ENCODE measurements at regions not wholly inside any gene's neighbourhood (a gene's known extent, or its start where the extent isn't known, plus 50 kb on each side); places are given as distances from the start of the nearest gene placed in this dataset.

- no peak overlapping the region for H3K27ac ChIP-seq (ENCODE audit: low read depth, low read length)
Observed at GRCh38 chr18:75545189-75545588, 117.7 kb upstream of the SMIM21 start.

GRCh38 chr18:75544496-75544895 is 117.0 kb upstream of the SMIM21 start:
- H3K9me3 ChIP-seq (ENCODE audit: low read length), result no peaks in the 10 kb centered on the region
- no peaks in the 10 kb centered on the region for H3K36me3 ChIP-seq (ENCODE audit: insufficient read depth, low read length)
- H3K4me1 ChIP-seq (ENCODE audit: insufficient read depth, low read length), result no peaks in the 10 kb centered on the region
- H3K4me3 ChIP-seq (ENCODE audit: low read depth in 1 of 2, low read length in 2 of 2), result no peak overlapping the region
- no peaks in the 10 kb centered on the region for H3K27me3 ChIP-seq (ENCODE audit: control insufficient read depth in 1 of 2, insufficient read depth in 2 of 2, low read length in 2 of 2)
- H3K9ac ChIP-seq (ENCODE audit: low read length), result no peak overlapping the region
- H3K27ac ChIP-seq (ENCODE audit: low read depth, low read length), result no peak overlapping the region

More at GRCh38 chr18:75545189-75545588, 117.7 kb upstream of the SMIM21 start:
- H3K36me3 ChIP-seq (ENCODE audit: insufficient read depth, low read length), result no peaks in the 10 kb centered on the region
- no peaks in the 10 kb centered on the region for H3K4me1 ChIP-seq (ENCODE audit: insufficient read depth, low read length)
- no peaks in the 10 kb centered on the region for H3K9me3 ChIP-seq (ENCODE audit: low read length)
- no peak overlapping the region for H3K9ac ChIP-seq (ENCODE audit: low read length)
- H3K27me3 ChIP-seq (ENCODE audit: control insufficient read depth in 1 of 2, insufficient read depth in 2 of 2, low read length in 2 of 2), result no peaks in the 10 kb centered on the region
- no peak overlapping the region for H3K4me3 ChIP-seq (ENCODE audit: low read depth in 1 of 2, low read length in 2 of 2)

- H3K4me3 ChIP-seq (ENCODE audit: low read depth in 1 of 2, low read length in 2 of 2), result no peak overlapping the region
- H3K27ac ChIP-seq (ENCODE audit: low read depth, low read length), result no peak overlapping the region
- no peaks in the 10 kb centered on the region for H3K27me3 ChIP-seq (ENCODE audit: control insufficient read depth in 1 of 2, insufficient read depth in 2 of 2, low read length in 2 of 2)
- H3K36me3 ChIP-seq (ENCODE audit: insufficient read depth, low read length), result no peaks in the 10 kb centered on the region
- no peaks in the 10 kb centered on the region for H3K4me1 ChIP-seq (ENCODE audit: insufficient read depth, low read length)
- no peaks in the 10 kb centered on the region for H3K9me3 ChIP-seq (ENCODE audit: low read length)
- H3K9ac ChIP-seq (ENCODE audit: low read length), result no peak overlapping the region
Observed at GRCh38 chr18:75544051-75544481, 116.6 kb upstream of the SMIM21 start.

GRCh38 chr18:75538727-75539126 is 111.2 kb upstream of the SMIM21 start:
- Histone ChIP-seq H3K9me3 (ENCODE audit: low read length) (no peaks in the 10 kb centered on the region), H3K4me1 (ENCODE audit: insufficient read depth, low read length) (no peaks in the 10 kb centered on the region), H3K9ac (ENCODE audit: low read length) (no peak overlapping the region), H3K36me3 (ENCODE audit: insufficient read depth, low read length) (no peaks in the 10 kb centered on the region), H3K27ac (ENCODE audit: low read depth, low read length) (no peak overlapping the region), H3K4me3 (ENCODE audit: low read depth in 1 of 2, low read length in 2 of 2) (no peak overlapping the region), H3K27me3 (ENCODE audit: control insufficient read depth in 1 of 2, insufficient read depth in 2 of 2, low read length in 2 of 2) (no peaks in the 10 kb centered on the region)

- Histone ChIP-seq H3K9me3 (ENCODE audit: low read length) (no peaks in the 10 kb centered on the region), H3K4me1 (ENCODE audit: insufficient read depth, low read length) (no peaks in the 10 kb centered on the region), H3K4me3 (ENCODE audit: low read depth in 1 of 2, low read length in 2 of 2) (no peak overlapping the region), H3K9ac (ENCODE audit: low read length) (no peak overlapping the region), H3K27ac (ENCODE audit: low read depth, low read length) (no peak overlapping the region), H3K36me3 (ENCODE audit: insufficient read depth, low read length) (no peaks in the 10 kb centered on the region), H3K27me3 (ENCODE audit: control insufficient read depth in 1 of 2, insufficient read depth in 2 of 2, low read length in 2 of 2) (no peaks in the 10 kb centered on the region)
Observed at GRCh38 chr18:75533950-75534349, 106.4 kb upstream of the SMIM21 start.

GRCh38 chr18:75533209-75533608 is 105.7 kb upstream of the SMIM21 start:
- Histone ChIP-seq H3K4me3 (ENCODE audit: low read depth in 1 of 2, low read length in 2 of 2) (no peak overlapping the region), H3K27me3 (ENCODE audit: control insufficient read depth in 1 of 2, insufficient read depth in 2 of 2, low read length in 2 of 2) (no peaks in the 10 kb centered on the region), H3K27ac (ENCODE audit: low read depth, low read length) (no peak overlapping the region), H3K36me3 (ENCODE audit: insufficient read depth, low read length) (no peaks in the 10 kb centered on the region), H3K9me3 (ENCODE audit: low read length) (no peaks in the 10 kb centered on the region), H3K9ac (ENCODE audit: low read length) (no peak overlapping the region), H3K4me1 (ENCODE audit: insufficient read depth, low read length) (no peaks in the 10 kb centered on the region)

GRCh38 chr18:75531851-75532459 is 104.5 kb upstream of the SMIM21 start:
- no peak overlapping the region for H3K4me3 ChIP-seq (ENCODE audit: low read depth in 1 of 2, low read length in 2 of 2)
- H3K36me3 ChIP-seq (ENCODE audit: insufficient read depth, low read length), result no peaks in the 10 kb centered on the region
- no peak overlapping the region for H3K27ac ChIP-seq (ENCODE audit: low read depth, low read length)
- H3K9me3 ChIP-seq (ENCODE audit: low read length), result no peaks in the 10 kb centered on the region
- no peak overlapping the region for H3K9ac ChIP-seq (ENCODE audit: low read length)
- no peaks in the 10 kb centered on the region for H3K4me1 ChIP-seq (ENCODE audit: insufficient read depth, low read length)
- no peaks in the 10 kb centered on the region for H3K27me3 ChIP-seq (ENCODE audit: control insufficient read depth in 1 of 2, insufficient read depth in 2 of 2, low read length in 2 of 2)

- H3K4me1 ChIP-seq (ENCODE audit: insufficient read depth, low read length), result no peaks in the 10 kb centered on the region
- H3K27me3 ChIP-seq (ENCODE audit: control insufficient read depth in 1 of 2, insufficient read depth in 2 of 2, low read length in 2 of 2), result no peaks in the 10 kb centered on the region
- H3K9me3 ChIP-seq (ENCODE audit: low read length), result no peaks in the 10 kb centered on the region
- no peaks in the 10 kb centered on the region for H3K36me3 ChIP-seq (ENCODE audit: insufficient read depth, low read length)
- no peak overlapping the region for H3K4me3 ChIP-seq (ENCODE audit: low read depth in 1 of 2, low read length in 2 of 2)
- H3K27ac ChIP-seq (ENCODE audit: low read depth, low read length), result no peak overlapping the region
- H3K9ac ChIP-seq (ENCODE audit: low read length), result no peak overlapping the region
Observed at GRCh38 chr18:75531212-75531850, 103.8 kb upstream of the SMIM21 start.

GRCh38 chr18:75530566-75531211 is 103.2 kb upstream of the SMIM21 start:
- H3K4me1 ChIP-seq (ENCODE audit: insufficient read depth, low read length), result no peaks in the 10 kb centered on the region
- no peak overlapping the region for H3K4me3 ChIP-seq (ENCODE audit: low read depth in 1 of 2, low read length in 2 of 2)
- H3K36me3 ChIP-seq (ENCODE audit: insufficient read depth, low read length), result no peaks in the 10 kb centered on the region
- H3K9ac ChIP-seq (ENCODE audit: low read length), result no peak overlapping the region
- H3K27ac ChIP-seq (ENCODE audit: low read depth, low read length), result no peak overlapping the region
- no peaks in the 10 kb centered on the region for H3K9me3 ChIP-seq (ENCODE audit: low read length)
- H3K27me3 ChIP-seq (ENCODE audit: control insufficient read depth in 1 of 2, insufficient read depth in 2 of 2, low read length in 2 of 2), result no peaks in the 10 kb centered on the region

- H3K9ac ChIP-seq (ENCODE audit: low read length), result no peak overlapping the region
- H3K4me1 ChIP-seq (ENCODE audit: insufficient read depth, low read length), result no peaks in the 10 kb centered on the region
- H3K36me3 ChIP-seq (ENCODE audit: insufficient read depth, low read length), result no peaks in the 10 kb centered on the region
- no peak overlapping the region for H3K4me3 ChIP-seq (ENCODE audit: low read depth in 1 of 2, low read length in 2 of 2)
- no peaks in the 10 kb centered on the region for H3K9me3 ChIP-seq (ENCODE audit: low read length)
- H3K27ac ChIP-seq (ENCODE audit: low read depth, low read length), result no peak overlapping the region
- no peaks in the 10 kb centered on the region for H3K27me3 ChIP-seq (ENCODE audit: control insufficient read depth in 1 of 2, insufficient read depth in 2 of 2, low read length in 2 of 2)
Observed at GRCh38 chr18:75530118-75530517, 102.6 kb upstream of the SMIM21 start.

GRCh38 chr18:75529394-75529793 is 101.9 kb upstream of the SMIM21 start:
- no peaks in the 10 kb centered on the region for H3K9me3 ChIP-seq (ENCODE audit: low read length)
- H3K4me1 ChIP-seq (ENCODE audit: insufficient read depth, low read length), result no peaks in the 10 kb centered on the region
- H3K9ac ChIP-seq (ENCODE audit: low read length), result no peak overlapping the region
- H3K36me3 ChIP-seq (ENCODE audit: insufficient read depth, low read length), result no peaks in the 10 kb centered on the region
- H3K27me3 ChIP-seq (ENCODE audit: control insufficient read depth in 1 of 2, insufficient read depth in 2 of 2, low read length in 2 of 2), result no peaks in the 10 kb centered on the region
- no peak overlapping the region for H3K27ac ChIP-seq (ENCODE audit: low read depth, low read length)
- H3K4me3 ChIP-seq (ENCODE audit: low read depth in 1 of 2, low read length in 2 of 2), result no peak overlapping the region
